ENCODE measurements at regions not wholly inside any gene's neighbourhood (a gene's known extent, or its start where the extent isn't known, plus 50 kb on each side); places are given as distances from the start of the nearest gene placed in this dataset.
"Not testable (repeated sequence)": the region's sequence is repeated elsewhere in the genome, so short reads cannot be mapped to it uniquely, and the experiment has no call there.

DNA sequence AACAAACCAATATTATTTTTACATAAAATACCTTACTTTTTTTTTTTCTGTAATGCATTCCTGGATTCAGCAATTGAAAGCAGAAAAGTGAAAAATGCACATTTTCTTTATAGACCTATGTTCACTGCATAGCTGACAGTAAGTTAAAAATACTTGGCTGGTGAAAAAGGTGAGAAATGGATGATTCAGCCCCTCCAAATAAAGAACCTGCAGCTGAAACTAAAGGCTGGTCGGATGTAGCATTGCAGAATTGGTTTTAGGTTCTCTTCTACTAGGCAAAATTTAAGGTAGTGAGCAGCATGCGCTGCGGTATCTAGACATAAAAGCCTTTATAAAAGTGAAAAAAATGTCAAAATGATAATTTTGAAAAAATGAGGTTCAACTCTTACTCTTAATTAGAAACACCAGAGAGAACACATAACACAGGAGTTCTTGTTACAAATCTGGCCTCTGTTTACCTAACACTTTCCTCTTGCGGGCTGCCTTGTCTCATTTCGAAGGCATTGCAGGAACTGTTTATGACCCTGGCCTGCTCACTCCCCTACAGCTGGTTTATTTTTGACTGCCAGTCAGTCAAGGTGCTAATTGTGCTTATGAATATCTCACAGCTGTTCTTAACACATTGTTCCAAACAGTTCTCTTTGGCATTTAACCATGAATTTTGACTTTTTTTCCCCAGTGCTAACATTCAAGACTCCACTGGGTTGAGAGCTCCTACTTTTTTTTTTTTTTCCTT, 455.4 kb upstream of the TBL1XR1 start:
- DNase-seq: no peak
- intact Hi-C loops (cut with micrococcal nuclease): no loop called here
- Mint-ChIP-seq H3K36me3 (ENCODE audit: low read depth) (no peaks in the 10 kb centered on the region), H3K4me3 (no peak overlapping the region), H3K27me3 (ENCODE audit: low read depth) (no peaks in the 10 kb centered on the region), H3K9me3 (no peaks in the 10 kb centered on the region), H3K27ac (no peak overlapping the region), H3K4me1 (ENCODE audit: low read depth) (peaks cover 9% of the 10 kb centered on the region)
- CTCF ChIA-PET: interaction anchor here (0.6 kb wide), 1 partner anchor 655 kb away, joined by 4 read pairs; no protein-coding TSS in a partner anchor

DNA sequence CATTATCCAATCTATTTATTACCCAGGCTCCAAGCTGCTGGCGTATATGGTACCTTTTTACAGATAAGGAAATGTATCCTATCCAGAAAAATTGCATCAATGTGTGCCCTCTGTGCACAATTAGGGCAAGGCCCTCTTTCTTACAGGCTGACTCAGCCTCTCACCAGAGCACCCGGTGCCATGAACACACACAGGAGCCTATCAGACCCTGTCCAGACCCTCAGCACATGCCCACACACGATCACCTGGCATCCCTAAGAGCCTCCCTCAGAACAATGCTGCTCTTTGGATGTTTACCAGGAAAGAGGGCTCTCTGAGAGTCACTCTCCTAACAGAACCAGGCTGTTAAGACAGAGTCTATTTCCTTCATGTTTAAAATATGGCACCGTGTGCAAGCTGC, 460.0 kb upstream of the TBL1XR1 start:
- H3K4me3 Mint-ChIP-seq: no peak overlapping the region
- H3K27ac Mint-ChIP-seq: no peak overlapping the region
- no peaks in the 10 kb centered on the region for H3K9me3 Mint-ChIP-seq
- CTCF ChIA-PET: interaction anchor here (0.8 to 0.9 kb wide), 2 partner anchors 7 to 34 kb away, joined by 3 read pairs; no protein-coding TSS in a partner anchor
- intact Hi-C loops (cut with micrococcal nuclease): no loop called here
- no peaks in the 10 kb centered on the region for H3K4me1 Mint-ChIP-seq (ENCODE audit: low read depth)
- no peaks in the 10 kb centered on the region for H3K36me3 Mint-ChIP-seq (ENCODE audit: low read depth)
- DNase-seq: no peak
- H3K27me3 Mint-ChIP-seq (ENCODE audit: low read depth): no peaks in the 10 kb centered on the region

DNA sequence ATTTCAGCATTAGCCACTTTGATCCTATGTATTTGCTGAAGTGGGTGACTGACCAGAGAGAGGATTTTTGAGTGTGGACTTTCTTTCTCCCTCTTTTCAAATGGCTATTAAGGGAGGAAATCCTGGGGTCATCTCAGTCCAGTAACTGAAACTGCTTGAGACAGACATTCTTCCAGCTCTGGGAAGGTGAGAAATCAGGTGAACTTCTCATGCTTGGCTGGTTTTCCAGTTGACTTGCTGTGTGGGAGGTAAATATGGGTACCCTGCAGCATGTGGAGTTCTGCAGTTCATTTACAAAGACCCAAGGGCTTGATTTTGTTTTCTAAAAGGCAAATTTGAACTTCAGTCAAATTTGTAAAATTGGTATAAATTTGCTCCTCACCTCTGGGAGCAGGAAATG, 461.1 kb upstream of the TBL1XR1 start:
- no peak for DNase-seq
- intact Hi-C loops (cut with micrococcal nuclease): no loop called here
- no peak overlapping the region for H3K27ac Mint-ChIP-seq
- H3K27me3 Mint-ChIP-seq (ENCODE audit: low read depth): no peaks in the 10 kb centered on the region
- CTCF ChIA-PET: no interaction called here
- no peaks in the 10 kb centered on the region for H3K4me1 Mint-ChIP-seq (ENCODE audit: low read depth)
- no peaks in the 10 kb centered on the region for H3K36me3 Mint-ChIP-seq (ENCODE audit: low read depth)
- no peaks in the 10 kb centered on the region for H3K9me3 Mint-ChIP-seq
- H3K4me3 Mint-ChIP-seq: no peak overlapping the region

DNA sequence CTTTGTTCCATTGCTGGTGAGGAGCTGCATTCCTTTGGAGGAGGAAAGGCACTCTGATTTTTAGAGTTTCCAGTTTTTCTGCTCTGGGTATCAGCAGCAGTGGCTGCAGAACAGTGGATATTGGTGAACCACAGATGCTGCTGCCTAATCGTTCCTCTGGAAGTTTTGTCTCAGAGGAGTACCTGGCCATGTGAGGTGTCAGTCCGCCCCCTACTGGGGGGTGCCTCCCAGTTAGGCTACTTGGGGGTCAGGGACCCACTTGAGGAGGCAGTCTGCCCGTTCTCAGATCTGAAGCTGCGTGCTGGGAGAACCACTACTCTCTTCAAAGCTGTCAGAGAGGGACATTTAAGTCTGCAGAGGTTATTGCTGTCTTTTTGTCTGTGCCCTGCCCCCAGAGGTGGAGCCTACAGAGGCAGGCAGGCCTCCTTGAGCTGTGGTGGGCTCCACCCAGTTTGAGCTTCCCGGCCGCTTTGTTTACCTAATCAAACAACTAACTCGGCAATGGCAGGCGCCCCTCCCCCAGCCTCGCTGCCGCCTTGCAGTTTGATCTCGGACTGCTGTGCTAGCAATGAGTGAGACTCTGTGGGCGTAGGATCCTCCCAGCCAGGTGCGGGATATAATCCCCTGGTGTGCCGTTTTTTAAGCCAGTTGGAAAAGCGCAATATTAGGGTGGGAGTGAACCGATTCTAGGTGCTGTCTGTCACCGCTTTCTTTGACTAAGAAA, 467.3 kb upstream of the TBL1XR1 start:
- DNase-seq: peak; percentile 15
- H3K4me1 Mint-ChIP-seq (ENCODE audit: low read depth); H3K27me3 Mint-ChIP-seq (ENCODE audit: low read depth); H3K36me3 Mint-ChIP-seq (ENCODE audit: low read depth); H3K27ac Mint-ChIP-seq; H3K4me3 Mint-ChIP-seq; H3K9me3 Mint-ChIP-seq; intact Hi-C loops (cut with micrococcal nuclease): not testable (repeated sequence)
- CTCF ChIA-PET: interaction anchor here (0.6 kb wide), 1 partner anchor 179 kb away, joined by 3 read pairs; no protein-coding TSS in a partner anchor

DNA sequence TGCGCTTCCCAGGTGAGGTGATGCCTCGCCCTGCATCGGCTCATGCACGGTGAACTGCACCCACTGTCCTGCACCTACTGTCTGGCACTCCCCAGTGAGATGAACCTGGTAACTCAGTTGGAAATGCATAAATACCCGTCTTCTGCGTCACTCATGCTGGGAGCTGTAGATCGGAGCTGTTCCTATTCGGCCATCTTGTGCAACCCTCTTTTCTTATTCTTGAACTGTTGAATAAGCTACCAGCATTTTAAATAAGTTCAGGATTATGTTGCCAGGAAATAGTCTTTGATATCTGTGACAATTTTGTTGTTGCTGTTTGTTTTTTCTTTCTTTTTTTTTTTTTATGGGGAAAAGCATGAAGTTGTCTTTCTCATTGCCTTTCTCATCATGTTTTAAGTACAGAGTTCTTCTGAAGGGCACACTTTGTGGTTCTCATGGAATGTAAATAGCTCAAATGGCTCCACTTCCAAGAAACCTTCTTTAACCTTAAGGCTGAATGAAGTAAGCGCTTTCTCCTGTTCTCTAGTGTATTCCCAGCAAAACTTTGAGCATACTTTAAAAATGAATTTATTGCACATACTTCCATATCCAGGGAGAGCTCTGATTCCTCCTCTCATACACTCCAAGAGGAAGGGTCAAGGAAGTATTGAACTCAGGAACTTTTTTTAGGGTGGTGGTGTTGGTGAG, 468.0 kb upstream of the TBL1XR1 start:
- Mint-ChIP-seq H3K4me3 (no peak overlapping the region), H3K27ac (no peak overlapping the region), H3K4me1 (ENCODE audit: low read depth) (no peaks in the 10 kb centered on the region), H3K27me3 (ENCODE audit: low read depth) (no peaks in the 10 kb centered on the region), H3K36me3 (ENCODE audit: low read depth) (no peaks in the 10 kb centered on the region), H3K9me3 (no peaks in the 10 kb centered on the region)
- DNase-seq: no peak
- intact Hi-C loops (cut with micrococcal nuclease): no loop called here
- CTCF ChIA-PET: interaction anchor here (0.6 to 0.7 kb wide), 2 partner anchors 142 to 180 kb away, joined by 3 to 4 read pairs; no protein-coding TSS in a partner anchor

DNA sequence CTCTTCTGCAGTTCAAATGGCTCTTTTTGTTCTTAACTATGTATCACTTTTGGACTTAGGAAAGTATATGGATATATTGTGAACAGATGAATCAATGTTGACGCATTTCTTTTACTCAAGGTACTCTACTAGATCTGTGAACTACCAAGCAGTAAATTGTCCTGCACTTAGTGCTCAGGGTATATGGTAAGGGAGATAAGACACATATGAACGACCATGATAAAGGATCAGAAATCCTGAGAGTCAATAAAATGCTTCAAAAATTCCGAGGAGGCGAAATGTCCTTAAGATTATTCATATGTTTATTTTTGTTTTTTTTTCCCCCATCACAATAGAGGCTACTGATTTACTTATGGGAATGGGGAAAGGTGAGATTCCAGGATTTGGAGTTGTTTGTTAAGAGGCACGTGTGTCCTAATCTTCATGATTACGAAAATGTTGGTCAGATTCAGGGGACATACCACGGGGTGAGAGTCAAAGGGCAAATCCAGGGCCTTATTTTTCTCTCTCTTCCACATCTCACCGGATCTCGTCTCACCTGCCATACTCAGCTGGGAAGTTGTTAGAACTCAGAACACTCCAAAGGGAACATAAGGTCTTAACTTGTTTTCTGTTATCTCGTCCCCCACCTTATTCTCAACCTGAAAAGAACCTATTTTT, 475.1 kb upstream of the TBL1XR1 start:
- peaks cover 3% of the 10 kb centered on the region for H3K4me1 Mint-ChIP-seq (ENCODE audit: low read depth)
- no peak overlapping the region for H3K4me3 Mint-ChIP-seq
- H3K36me3 Mint-ChIP-seq (ENCODE audit: low read depth): no peaks in the 10 kb centered on the region
- CTCF ChIA-PET: no interaction called here
- H3K27me3 Mint-ChIP-seq (ENCODE audit: low read depth): no peaks in the 10 kb centered on the region
- no peaks in the 10 kb centered on the region for H3K9me3 Mint-ChIP-seq
- DNase-seq: no peak
- no peak overlapping the region for H3K27ac Mint-ChIP-seq
- intact Hi-C loops (cut with micrococcal nuclease): no loop called here

DNA sequence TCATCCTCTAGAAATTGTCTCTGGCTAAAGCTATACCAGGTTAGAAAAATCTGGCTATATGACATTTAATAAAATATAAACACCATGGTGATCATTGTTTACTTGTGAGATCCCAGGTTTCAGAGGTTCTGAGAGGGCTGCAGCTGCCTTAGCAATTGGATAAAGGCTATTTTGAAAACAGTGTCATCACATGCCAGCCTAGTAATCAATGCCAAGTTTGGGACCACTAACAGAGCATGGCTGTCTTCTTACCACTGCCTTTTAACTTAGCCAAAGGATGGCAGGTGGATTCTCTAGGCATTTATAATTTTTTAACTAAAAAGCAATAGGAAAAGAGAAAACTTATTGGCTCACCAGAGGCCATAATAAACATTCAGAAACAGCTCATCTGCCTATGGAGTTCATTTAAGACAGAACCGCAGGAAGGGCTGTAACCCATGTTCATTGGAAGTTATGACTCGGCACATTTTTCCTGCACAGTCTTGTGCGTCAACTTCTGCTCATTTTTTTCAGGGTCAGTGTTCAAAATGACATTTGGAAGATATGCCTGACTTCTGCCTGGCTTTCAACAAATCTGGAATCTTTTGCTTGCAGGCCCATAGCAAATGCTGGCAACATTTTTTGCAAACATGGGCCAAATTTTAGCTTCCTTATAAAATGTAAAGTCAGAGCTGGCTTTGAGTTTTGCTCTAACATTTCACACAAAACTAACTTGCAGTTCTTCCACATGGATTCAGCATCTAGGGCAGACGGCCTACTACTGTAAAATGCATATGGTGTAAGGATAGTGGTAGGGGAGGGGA, 476.0 kb upstream of the TBL1XR1 start:
- H3K27ac Mint-ChIP-seq: no peak overlapping the region
- no peaks in the 10 kb centered on the region for H3K27me3 Mint-ChIP-seq (ENCODE audit: low read depth)
- no peak overlapping the region for H3K4me3 Mint-ChIP-seq
- no peak for DNase-seq
- intact Hi-C loops (cut with micrococcal nuclease): no loop called here
- peaks cover 3% of the 10 kb centered on the region for H3K4me1 Mint-ChIP-seq (ENCODE audit: low read depth)
- CTCF ChIA-PET: no interaction called here
- no peaks in the 10 kb centered on the region for H3K36me3 Mint-ChIP-seq (ENCODE audit: low read depth)
- H3K9me3 Mint-ChIP-seq: no peaks in the 10 kb centered on the region

DNA sequence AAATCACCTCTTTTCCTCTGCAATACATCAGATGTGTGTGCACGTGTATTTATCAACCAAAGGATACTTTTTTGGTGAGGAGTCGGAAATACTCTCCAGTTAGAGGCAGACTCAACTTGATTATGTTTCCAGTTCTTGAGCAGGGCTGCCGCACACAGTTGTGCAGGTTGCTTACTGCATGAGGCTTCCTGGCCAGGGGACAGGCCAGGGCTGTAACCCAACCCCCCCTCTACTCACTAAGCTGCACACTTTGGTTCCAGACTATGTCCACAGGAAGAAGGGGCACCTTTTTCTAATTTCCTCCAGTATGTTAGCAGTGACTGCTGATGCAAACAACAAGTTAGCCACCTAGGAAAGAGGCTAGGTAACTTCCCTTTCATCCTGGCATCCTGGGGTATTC, 476.9 kb upstream of the TBL1XR1 start:
- no peak overlapping the region for H3K4me3 Mint-ChIP-seq
- H3K27ac Mint-ChIP-seq: no peak overlapping the region
- no peaks in the 10 kb centered on the region for H3K36me3 Mint-ChIP-seq (ENCODE audit: low read depth)
- no peaks in the 10 kb centered on the region for H3K9me3 Mint-ChIP-seq
- H3K4me1 Mint-ChIP-seq (ENCODE audit: low read depth): peaks cover 3% of the 10 kb centered on the region
- CTCF ChIA-PET: no interaction called here
- no peak for DNase-seq
- no peaks in the 10 kb centered on the region for H3K27me3 Mint-ChIP-seq (ENCODE audit: low read depth)
- intact Hi-C loops (cut with micrococcal nuclease): no loop called here

DNA sequence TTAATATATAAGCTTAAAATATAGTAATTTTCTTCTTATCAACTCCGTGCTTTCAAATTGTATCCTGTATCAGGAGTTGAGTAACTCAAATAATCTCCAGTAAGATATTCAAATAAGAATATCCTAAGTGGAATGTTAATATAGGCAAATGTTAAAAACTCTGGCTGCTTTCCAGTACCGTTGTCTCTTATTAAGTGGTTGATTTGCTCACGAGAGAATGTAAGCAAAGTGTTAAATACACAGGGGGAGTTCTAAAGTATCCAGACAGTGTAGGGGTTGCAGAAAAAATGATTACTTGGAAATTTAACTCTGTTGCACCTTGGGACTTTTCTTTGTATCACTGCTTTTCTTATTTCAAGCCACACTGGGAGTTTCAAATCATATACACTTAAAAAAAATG, 478.9 kb upstream of the TBL1XR1 start:
- no peaks in the 10 kb centered on the region for H3K27me3 Mint-ChIP-seq (ENCODE audit: low read depth)
- peaks cover 15% of the 10 kb centered on the region for H3K4me1 Mint-ChIP-seq (ENCODE audit: low read depth)
- CTCF ChIA-PET: no interaction called here
- DNase-seq: no peak
- H3K36me3 Mint-ChIP-seq (ENCODE audit: low read depth): no peaks in the 10 kb centered on the region
- intact Hi-C loops (cut with micrococcal nuclease): no loop called here
- no peak overlapping the region for H3K27ac Mint-ChIP-seq
- H3K9me3 Mint-ChIP-seq: no peaks in the 10 kb centered on the region
- H3K4me3 Mint-ChIP-seq: no peak overlapping the region

DNA sequence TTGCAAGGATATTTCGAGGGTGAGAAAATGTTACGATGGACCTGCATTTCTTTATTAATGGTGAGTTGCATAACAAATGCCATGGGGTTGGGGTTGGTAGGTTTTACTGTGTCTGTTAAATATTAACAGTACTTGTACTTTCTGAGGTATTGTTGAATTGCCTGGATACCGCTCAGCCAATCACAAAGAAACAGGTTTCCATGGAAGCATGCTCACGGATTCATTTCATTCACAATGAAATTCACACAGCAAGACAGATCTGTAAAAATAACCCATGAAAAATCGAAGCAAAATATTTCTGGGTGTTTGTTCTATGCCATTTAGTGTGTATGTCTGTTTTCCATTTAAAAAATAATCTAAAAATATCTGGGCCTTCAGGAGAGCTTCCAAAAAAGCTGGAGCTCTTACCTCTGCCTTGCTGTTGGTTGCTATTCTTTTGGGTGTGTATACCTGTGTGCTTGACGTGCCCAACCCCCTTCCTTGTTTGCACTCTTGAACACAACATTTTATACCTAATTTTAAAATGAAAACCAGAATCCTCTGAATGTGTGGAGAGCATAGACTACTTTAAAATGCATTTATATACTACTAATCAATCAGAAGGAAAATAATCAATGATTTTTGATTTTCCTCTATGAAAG, 479.8 kb upstream of the TBL1XR1 start:
- no peak overlapping the region for H3K4me3 Mint-ChIP-seq
- no peaks in the 10 kb centered on the region for H3K9me3 Mint-ChIP-seq
- H3K36me3 Mint-ChIP-seq (ENCODE audit: low read depth): no peaks in the 10 kb centered on the region
- CTCF ChIA-PET: no interaction called here
- peaks cover 17% of the 10 kb centered on the region for H3K4me1 Mint-ChIP-seq (ENCODE audit: low read depth)
- intact Hi-C loops (cut with micrococcal nuclease): no loop called here
- H3K27me3 Mint-ChIP-seq (ENCODE audit: low read depth): no peaks in the 10 kb centered on the region
- no peak overlapping the region for H3K27ac Mint-ChIP-seq
- DNase-seq: no peak

DNA sequence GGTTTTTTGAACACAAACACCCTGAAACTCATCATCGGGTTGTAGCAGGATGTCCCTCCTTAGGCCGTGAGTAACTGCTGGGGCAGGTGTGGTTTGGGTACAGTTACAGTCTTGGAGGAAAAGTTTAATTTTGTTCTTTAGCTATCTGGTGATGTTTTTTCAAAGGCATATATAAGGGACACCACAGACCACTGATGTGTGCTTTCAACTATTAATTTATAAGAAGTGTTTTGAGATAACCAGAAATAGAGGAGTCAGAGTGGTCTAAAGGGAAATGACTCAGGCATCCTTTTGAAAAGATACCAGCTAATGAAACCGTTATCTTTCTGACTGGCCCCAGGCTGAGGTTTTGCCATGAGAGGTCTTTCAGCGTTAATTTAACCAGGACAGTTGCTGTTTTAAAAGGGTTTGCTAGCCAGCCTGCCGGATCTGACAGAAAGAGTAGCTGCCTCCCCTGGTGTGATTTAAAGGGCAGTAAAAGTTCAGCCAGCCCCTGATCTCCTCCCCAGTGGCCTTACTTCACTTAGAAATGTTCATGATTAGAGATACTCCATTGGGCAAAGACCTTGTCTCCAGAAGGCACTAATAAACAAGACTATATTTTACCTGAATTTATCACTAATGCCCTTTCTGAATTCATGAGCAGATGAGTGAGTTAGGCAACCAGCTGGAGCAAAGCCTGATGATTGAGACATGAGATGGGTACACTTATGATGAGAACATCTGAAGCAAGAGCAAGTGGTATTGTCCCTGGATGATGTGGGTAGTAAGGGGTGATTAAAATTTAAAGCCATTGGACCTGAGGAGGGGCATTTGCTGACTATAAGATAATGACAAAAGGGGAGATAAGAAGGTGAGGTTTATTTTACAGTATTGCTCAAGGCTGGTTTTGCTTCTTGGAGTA, 482.5 kb upstream of the TBL1XR1 start:
- Mint-ChIP-seq H3K36me3 (ENCODE audit: low read depth) (no peaks in the 10 kb centered on the region), H3K9me3 (no peaks in the 10 kb centered on the region), H3K27ac (no peak overlapping the region), H3K4me1 (ENCODE audit: low read depth) (peaks cover 20% of the 10 kb centered on the region), H3K4me3 (no peak overlapping the region), H3K27me3 (ENCODE audit: low read depth) (no peaks in the 10 kb centered on the region)
- intact Hi-C loops (cut with micrococcal nuclease): loop anchor here (1.0 kb wide), 2 partner anchors 107 to 253 kb away; no protein-coding TSS in a partner anchor
- CTCF ChIA-PET: no interaction called here
- peak; percentile 47 for DNase-seq
